Left ventricle myocardium inferior (tissue), 1 donor: ENCODE measurements at regions not wholly inside any gene's neighbourhood (a gene's known extent, or its start where the extent isn't known, plus 50 kb on each side); places are given as distances from the start of the nearest gene placed in this dataset.

Experiments used
- DNase-seq: peaks from one replicate; pipeline ENCODE4 v3.0.0-alpha.2; 2020
- H3K27ac ChIP-seq: fragments of 200-600 bp; replicated peaks from 2 replicates; pipeline ENCODE4 v1.8.0; 2021
- H3K27me3 ChIP-seq: fragments of 200-600 bp; 2 replicates; pipeline ENCODE4 v1.8.0; 2021; ENCODE audit warnings: low read depth
- H3K36me3 ChIP-seq: fragments of 200-600 bp; 2 replicates; pipeline ENCODE4 v1.8.0; 2021
- H3K4me1 ChIP-seq: fragments of 200-600 bp; 2 replicates; pipeline ENCODE4 v1.8.0; 2021
- H3K4me3 ChIP-seq: fragments of 200-600 bp; 2 replicates; pipeline ENCODE4 v1.8.0; 2021; ENCODE audit warnings: mild to moderate bottlenecking, moderate library complexity
- H3K9me3 ChIP-seq: fragments of 200-600 bp; replicated peaks from 2 replicates; pipeline ENCODE4 v1.8.0; 2021
- CTCF ChIP-seq: fragments of 200-600 bp; IDR thresholded peaks from 2 replicates; pipeline ENCODE4 v1.8.0; 2021; ENCODE audit warnings: antibody characterized with exemption, mild to moderate bottlenecking, borderline replicate concordance
- intact Hi-C: fragments of 100-400 bp; cut with micrococcal nuclease; formaldehyde crosslinking; loops from one replicate; pipeline ENCODE4 v1.11.0; 2022
- donor health status: DM: no; HTN: yes; CAD: no; lungs with severe emphysema.

GRCh38 chr19:23855676-23856075 lies 59.0 kb upstream of the ZNF726 start:
- H3K9me3 ChIP-seq = peaks cover 36% of the 10 kb centered on the region
- H3K4me3 ChIP-seq = no peak overlapping the region
- no peaks in the 10 kb centered on the region for H3K27me3 ChIP-seq
- no peak overlapping the region for H3K27ac ChIP-seq
- H3K4me1 ChIP-seq = no peaks in the 10 kb centered on the region
- DNase-seq = no peak
- intact Hi-C loops = no loop called here
- no peak for TF ChIP-seq CTCF
- no peaks in the 10 kb centered on the region for H3K36me3 ChIP-seq

DNA sequence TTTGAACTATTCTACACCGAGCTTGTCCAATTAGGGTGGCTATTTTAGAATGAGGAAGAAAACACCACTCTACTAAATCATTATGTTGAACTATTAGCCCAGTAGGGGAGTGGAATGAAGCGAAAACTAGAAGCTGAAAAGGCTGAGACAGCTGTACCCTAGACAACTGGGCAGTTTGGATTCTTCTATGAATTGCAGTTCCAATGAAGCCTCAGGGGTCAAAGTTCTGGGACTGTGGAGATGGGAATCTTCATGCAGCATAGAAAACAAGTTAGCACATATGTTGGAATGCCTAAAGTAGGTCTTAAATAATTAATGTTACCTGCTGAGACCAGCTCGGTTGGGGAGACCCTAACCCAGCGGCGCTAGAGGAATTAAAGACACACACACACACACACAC lies 62.7 kb upstream of the ZNF726 start:
- no peak for DNase-seq
- Histone ChIP-seq H3K27me3 (no peaks in the 10 kb centered on the region), H3K4me1 (no peaks in the 10 kb centered on the region), H3K36me3 (no peaks in the 10 kb centered on the region), H3K9me3 (peaks cover 44% of the 10 kb centered on the region), H3K27ac (no peak overlapping the region), H3K4me3 (no peak overlapping the region)
- TF ChIP-seq CTCF = no peak
- intact Hi-C loops = no loop called here

DNA sequence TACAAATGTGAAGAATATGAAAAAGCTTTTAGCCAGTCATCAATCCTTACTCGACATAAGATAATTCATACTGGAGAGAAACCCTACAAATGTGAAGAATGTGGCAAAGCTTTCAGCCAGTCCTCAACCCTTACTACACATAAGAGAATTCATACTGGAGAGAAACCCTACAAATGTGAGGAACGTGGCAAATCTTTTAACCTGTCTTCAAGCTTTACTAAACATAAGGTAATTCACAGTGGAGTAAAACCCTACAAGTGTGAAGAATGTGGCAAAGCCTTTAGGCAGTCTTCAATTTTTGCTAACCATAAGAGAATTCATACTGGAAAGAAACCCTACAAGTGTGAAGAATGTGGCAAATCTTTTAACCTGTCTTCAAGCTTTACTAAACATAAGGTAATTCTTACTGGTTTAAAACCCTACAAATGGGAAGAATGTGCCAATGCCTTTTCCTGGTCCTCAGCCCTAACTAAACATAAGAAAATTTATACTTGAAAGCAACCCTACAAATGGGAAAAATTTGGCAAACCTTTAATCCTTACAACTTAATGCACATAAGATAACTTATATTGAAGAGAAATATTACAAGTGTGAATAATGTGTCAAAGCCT lies 74.1 kb upstream of the ZNF681 start:
- no peak for DNase-seq
- Histone ChIP-seq H3K4me1 (no peaks in the 10 kb centered on the region), H3K9me3 (peaks cover 99% of the 10 kb centered on the region), H3K4me3 (no peak overlapping the region), H3K27me3 (no peaks in the 10 kb centered on the region), H3K27ac (no peak overlapping the region), H3K36me3 (peaks cover 15% of the 10 kb centered on the region)
- intact Hi-C loops = no loop called here
- no peak for TF ChIP-seq CTCF

- H3K27me3 ChIP-seq = no peaks in the 10 kb centered on the region
- peaks cover 69% of the 10 kb centered on the region for H3K9me3 ChIP-seq
- intact Hi-C loops = no loop called here
- no peak overlapping the region for H3K4me3 ChIP-seq
- peak; percentile 13 for TF ChIP-seq CTCF
- no peak for DNase-seq
- no peak overlapping the region for H3K27ac ChIP-seq
- no peaks in the 10 kb centered on the region for H3K4me1 ChIP-seq
- H3K36me3 ChIP-seq = no peaks in the 10 kb centered on the region
Observed at GRCh38 chr19:23823952-23824389, 65.3 kb upstream of the ZNF681 start.

- intact Hi-C loops = no loop called here
- H3K27ac ChIP-seq = no peak overlapping the region
- no peak overlapping the region for H3K4me3 ChIP-seq
- no peaks in the 10 kb centered on the region for H3K36me3 ChIP-seq
- no peaks in the 10 kb centered on the region for H3K4me1 ChIP-seq
- no peak for DNase-seq
- H3K27me3 ChIP-seq = no peaks in the 10 kb centered on the region
- H3K9me3 ChIP-seq = peaks cover 67% of the 10 kb centered on the region
- no peak for TF ChIP-seq CTCF
Observed at GRCh38 chr19:23822735-23823134, 64.0 kb upstream of the ZNF681 start.

- no peak for DNase-seq
- TF ChIP-seq CTCF = peak; percentile 50
- H3K9me3 ChIP-seq = peaks cover 33% of the 10 kb centered on the region
- H3K36me3 ChIP-seq = no peaks in the 10 kb centered on the region
- no peaks in the 10 kb centered on the region for H3K4me1 ChIP-seq
- H3K27me3 ChIP-seq = no peaks in the 10 kb centered on the region
- H3K27ac ChIP-seq = no peak overlapping the region
- intact Hi-C loops = no loop called here
- H3K4me3 ChIP-seq = no peak overlapping the region
Observed at GRCh38 chr19:23817519-23817918, 58.8 kb upstream of the ZNF681 start.
